HUES64 (cell line): ENCODE measurements at regions not wholly inside any gene's neighbourhood (a gene's known extent, or its start where the extent isn't known, plus 50 kb on each side); places are given as distances from the start of the nearest gene placed in this dataset.

Experiments
- H3K27ac ChIP-seq: 2 replicates; pipeline ENCODE4 v1.7.0; 2013; ENCODE audit warnings: low read depth, low read length, inconsistent platforms
- H3K27me3 ChIP-seq: 2 replicates; pipeline ENCODE4 v1.6.1; 2013; ENCODE audit warnings: mild to moderate bottlenecking, low read length; ENCODE audit not compliant: insufficient read depth
- H3K36me3 ChIP-seq: 2 replicates; pipeline ENCODE4 v1.6.1; 2013; ENCODE audit warnings: mild to moderate bottlenecking, low read length; ENCODE audit not compliant: insufficient read depth
- H3K4me1 ChIP-seq: 2 replicates; pipeline ENCODE4 v1.6.1; 2013; ENCODE audit warnings: mild to moderate bottlenecking, low read length, moderate library complexity; ENCODE audit not compliant: insufficient read depth
- H3K4me3 ChIP-seq: 2 replicates; pipeline ENCODE4 v1.5.1; 2013; ENCODE audit warnings: mild to moderate bottlenecking, low read length, moderate library complexity
- H3K9ac ChIP-seq: 2 replicates; pipeline ENCODE4 v1.6.1; 2013; ENCODE audit warnings: mild to moderate bottlenecking, low read depth, low read length
- H3K9me3 ChIP-seq: 2 replicates; pipeline ENCODE4 v1.6.1; 2013; ENCODE audit warnings: low read depth, low read length; ENCODE audit not compliant: insufficient read depth
- WGBS: fragments of 150-250, 120-280 bp; methylation state at CpG from one replicate; pipeline ENCODE4 v1.1.7; 2013; ENCODE audit warnings: missing lambda C conversion rate; 5-methylcytosine and 5-hydroxymethylcytosine counted together

DNA sequence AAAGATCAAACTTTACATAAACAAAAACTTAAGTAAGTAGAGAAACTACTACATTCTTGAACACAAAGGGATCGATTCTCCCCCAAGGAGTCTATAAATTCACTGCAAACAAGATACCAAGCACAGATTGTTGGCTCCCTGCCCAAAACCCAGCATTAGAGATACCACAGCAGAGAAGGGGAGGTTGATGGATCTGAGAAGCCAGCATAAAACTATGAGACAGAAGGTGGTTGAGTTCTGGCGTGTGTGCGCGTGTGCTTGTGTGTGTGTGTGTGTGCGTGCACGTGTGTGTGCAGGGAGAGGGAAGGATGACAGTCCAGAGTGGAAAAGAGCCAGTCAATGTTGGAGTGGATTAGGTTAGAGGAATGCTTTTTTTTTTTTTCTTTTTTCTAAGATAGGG is 143.2 kb upstream of the PRR20G start:
- Histone ChIP-seq H3K9me3 (no peaks in the 10 kb centered on the region), H3K27me3 (no peaks in the 10 kb centered on the region), H3K27ac (no peak overlapping the region), H3K9ac (no peak overlapping the region), H3K36me3 (no peaks in the 10 kb centered on the region), H3K4me1 (peaks cover 5% of the 10 kb centered on the region; the same call in 1 of the 2 replicates), H3K4me3 (no peak overlapping the region)
- WGBS: 88% methylated on average over 6 of the region's 6 CpGs

DNA sequence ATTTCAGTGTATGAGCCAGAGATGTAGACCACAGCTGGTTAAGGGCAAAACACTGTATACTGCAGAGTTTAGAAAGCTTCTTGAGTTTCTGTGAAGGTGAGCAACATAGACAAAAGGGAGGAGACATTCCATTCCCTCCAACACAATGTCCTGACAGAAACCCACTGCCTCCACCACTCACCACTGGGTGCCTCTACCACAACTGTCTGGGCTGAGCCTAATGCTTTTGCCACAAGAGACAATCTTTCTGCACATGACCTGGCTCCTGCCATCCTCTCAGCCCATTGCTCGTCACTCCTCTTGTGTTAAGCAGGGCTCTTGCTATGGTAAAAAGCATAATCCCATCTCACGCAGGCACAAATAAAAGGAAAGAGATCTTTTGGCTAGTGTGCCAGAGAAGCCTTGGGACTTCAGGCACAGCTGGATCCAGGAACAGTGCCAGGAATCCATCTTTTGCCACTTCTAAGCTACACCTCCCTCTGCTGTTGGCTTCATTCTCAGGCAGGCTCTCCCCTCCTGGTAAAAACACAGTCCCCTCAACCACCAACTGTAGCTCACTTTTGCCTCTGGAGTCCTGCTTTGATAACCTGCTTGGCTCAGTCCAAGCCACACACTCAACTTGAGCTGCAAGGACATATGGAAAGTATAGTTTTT is 140.6 kb upstream of the PRR20G start:
- H3K9ac ChIP-seq: no peak overlapping the region
- no peak overlapping the region for H3K4me3 ChIP-seq
- H3K9me3 ChIP-seq: no peaks in the 10 kb centered on the region
- peaks cover 16% of the 10 kb centered on the region; the same call in 1 of the 2 replicates for H3K4me1 ChIP-seq
- 91% methylated on average over 2 of the region's 2 CpGs for WGBS
- no peaks in the 10 kb centered on the region for H3K36me3 ChIP-seq
- 0 out of 2 replicates have a peak, but pooled peaks cover 2% of the 10 kb centered on the region for H3K27me3 ChIP-seq
- H3K27ac ChIP-seq: no peak overlapping the region

DNA sequence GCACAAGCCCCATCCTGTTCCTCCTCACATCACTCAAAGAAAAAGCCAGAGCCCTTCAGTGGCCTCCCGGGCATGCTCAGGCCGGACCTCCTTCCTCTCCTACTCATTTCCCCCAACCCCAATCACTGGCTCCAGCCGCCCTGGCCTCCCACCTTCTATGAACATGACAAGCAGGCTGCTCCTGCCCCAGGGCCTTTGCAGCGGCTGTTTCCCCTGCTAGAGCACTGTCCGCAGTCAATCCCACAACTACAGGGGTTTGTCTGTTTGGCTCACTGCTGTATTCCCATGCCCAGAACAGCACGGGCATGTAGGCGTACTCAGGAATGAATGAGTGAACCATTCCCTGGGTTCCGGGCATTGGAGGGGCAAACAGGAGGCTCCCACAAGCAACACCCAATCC is 139.8 kb upstream of the PRR20G start:
- H3K4me3 ChIP-seq: no peak overlapping the region
- H3K27ac ChIP-seq: no peak overlapping the region
- H3K9me3 ChIP-seq: no peaks in the 10 kb centered on the region
- H3K36me3 ChIP-seq: no peaks in the 10 kb centered on the region
- 0 out of 2 replicates have a peak, but pooled peaks cover 2% of the 10 kb centered on the region for H3K27me3 ChIP-seq
- peaks cover 19% of the 10 kb centered on the region; the same call in 1 of the 2 replicates for H3K4me1 ChIP-seq
- WGBS: 89% methylated on average over 8 of the region's 8 CpGs
- no peak overlapping the region for H3K9ac ChIP-seq

DNA sequence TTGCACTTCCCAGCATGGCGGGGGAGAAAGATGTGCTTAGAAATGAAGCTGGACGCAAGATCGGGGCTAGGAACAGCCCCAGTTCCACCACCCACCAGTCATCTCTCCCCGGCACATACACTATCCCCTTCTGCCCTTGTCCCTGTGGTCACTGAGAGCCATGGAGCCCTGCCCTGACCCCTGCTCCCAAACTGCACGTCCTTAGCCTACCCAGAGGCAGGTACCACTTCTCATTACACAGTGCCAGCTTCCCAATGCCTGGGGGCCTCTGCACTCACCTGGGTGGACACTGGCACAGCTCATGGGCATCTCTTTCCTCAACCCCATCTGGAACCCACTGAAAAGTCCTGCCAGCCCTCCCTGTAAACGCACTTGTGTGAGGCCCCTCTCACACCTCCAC is 139.3 kb upstream of the PRR20G start:
- WGBS: 90% methylated on average over 6 of the region's 6 CpGs
- no peak overlapping the region for H3K9ac ChIP-seq
- no peaks in the 10 kb centered on the region for H3K9me3 ChIP-seq
- no peak overlapping the region for H3K4me3 ChIP-seq
- H3K36me3 ChIP-seq: no peaks in the 10 kb centered on the region
- no peak overlapping the region for H3K27ac ChIP-seq
- 0 out of 2 replicates have a peak, but pooled peaks cover 2% of the 10 kb centered on the region for H3K27me3 ChIP-seq
- peaks cover 19% of the 10 kb centered on the region; the same call in 1 of the 2 replicates for H3K4me1 ChIP-seq

DNA sequence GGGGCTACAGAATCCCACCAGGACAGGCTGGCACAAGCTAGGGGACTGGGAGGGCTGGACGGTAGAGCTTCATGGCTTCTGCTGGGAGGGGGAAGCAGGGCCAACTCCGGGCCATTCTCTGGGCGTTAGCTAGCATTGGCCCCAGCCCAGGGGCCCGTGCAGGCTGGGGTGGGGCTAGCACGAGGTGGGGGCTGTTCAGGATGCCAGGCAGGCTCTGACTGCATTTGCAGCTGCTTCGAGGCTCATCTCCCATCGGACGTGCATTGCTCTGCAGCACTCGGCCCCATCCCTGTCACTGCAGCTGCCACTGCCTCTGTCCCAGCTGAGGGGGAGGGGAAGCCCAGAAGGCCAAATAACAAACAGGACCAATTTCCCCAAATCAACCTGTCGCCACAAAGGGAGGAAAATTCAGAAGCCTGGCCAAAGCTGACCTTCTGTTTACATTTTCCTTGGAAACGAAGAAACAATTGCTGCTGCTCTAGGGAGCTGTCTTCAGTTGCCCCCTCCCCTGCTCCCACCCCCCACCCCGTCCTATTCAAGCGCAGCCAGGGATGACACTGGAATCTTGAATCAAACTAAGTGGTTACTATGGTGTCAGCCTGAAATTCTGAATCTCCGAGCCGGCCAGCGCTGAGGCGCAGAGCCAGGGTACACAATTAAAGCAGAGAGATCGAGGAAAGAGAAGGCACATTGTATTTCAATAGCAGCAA is 138.8 kb upstream of the PRR20G start:
- no peaks in the 10 kb centered on the region for H3K36me3 ChIP-seq
- no peak overlapping the region for H3K9ac ChIP-seq
- H3K4me3 ChIP-seq: no peak overlapping the region
- no peak overlapping the region for H3K27ac ChIP-seq
- H3K4me1 ChIP-seq: peaks cover 19% of the 10 kb centered on the region; the same call in 1 of the 2 replicates
- 0 out of 2 replicates have a peak, but pooled peaks cover 2% of the 10 kb centered on the region for H3K27me3 ChIP-seq
- no peaks in the 10 kb centered on the region for H3K9me3 ChIP-seq
- 59% methylated on average over 18 of the region's 18 CpGs for WGBS

DNA sequence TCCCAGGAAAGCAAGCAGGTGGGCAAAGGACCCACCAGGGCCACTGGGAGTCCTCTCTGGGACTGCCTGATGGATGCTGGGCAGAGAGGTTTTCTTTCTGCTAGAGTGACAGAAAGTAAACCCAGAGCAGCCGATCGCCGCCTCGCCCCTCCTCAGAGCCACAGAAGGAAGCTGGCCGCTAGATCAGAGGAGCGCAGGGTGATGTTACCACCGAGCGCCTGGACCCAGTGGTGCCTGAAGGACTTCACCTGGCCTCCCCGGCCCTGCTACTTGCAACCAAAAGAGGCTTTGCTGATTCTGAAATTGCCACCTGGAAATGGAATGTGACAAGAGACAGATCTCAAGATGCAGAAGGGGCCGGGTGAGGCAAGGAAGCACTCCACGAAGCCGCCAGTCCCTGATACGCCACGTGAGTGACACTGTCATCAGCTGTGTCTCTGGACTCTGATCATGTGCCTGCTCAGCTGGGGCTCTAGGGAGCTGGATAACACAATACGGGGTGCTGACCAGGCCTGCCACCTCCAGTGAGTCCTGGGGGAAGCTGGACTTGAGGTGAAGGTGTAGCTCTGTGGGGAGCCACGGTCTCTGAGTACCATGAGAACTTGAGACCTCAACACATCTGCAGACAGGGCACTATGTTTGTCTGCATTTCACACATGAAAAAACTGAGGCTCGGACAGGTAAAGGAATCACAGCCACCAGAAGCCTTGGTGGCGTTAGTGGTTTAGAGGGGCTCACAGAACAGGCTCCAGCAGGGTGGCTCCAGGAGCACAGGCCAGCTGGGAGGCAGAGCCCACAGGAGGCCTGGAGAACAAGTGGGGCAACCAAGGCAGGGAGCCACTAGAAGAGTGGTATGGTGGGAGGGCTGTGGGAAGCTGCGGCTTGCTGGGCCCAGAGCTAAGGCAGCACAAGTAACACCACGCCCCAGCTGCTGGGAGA is 137.9 kb upstream of the PRR20G start:
- peaks cover 19% of the 10 kb centered on the region; the same call in 1 of the 2 replicates for H3K4me1 ChIP-seq
- H3K27ac ChIP-seq: no peak overlapping the region
- H3K9ac ChIP-seq: no peak overlapping the region
- 87% methylated on average over 20 of the region's 20 CpGs for WGBS
- 0 out of 2 replicates have a peak, but pooled peaks cover 2% of the 10 kb centered on the region for H3K27me3 ChIP-seq
- H3K4me3 ChIP-seq: no peak overlapping the region
- H3K9me3 ChIP-seq: no peaks in the 10 kb centered on the region
- no peaks in the 10 kb centered on the region for H3K36me3 ChIP-seq

DNA sequence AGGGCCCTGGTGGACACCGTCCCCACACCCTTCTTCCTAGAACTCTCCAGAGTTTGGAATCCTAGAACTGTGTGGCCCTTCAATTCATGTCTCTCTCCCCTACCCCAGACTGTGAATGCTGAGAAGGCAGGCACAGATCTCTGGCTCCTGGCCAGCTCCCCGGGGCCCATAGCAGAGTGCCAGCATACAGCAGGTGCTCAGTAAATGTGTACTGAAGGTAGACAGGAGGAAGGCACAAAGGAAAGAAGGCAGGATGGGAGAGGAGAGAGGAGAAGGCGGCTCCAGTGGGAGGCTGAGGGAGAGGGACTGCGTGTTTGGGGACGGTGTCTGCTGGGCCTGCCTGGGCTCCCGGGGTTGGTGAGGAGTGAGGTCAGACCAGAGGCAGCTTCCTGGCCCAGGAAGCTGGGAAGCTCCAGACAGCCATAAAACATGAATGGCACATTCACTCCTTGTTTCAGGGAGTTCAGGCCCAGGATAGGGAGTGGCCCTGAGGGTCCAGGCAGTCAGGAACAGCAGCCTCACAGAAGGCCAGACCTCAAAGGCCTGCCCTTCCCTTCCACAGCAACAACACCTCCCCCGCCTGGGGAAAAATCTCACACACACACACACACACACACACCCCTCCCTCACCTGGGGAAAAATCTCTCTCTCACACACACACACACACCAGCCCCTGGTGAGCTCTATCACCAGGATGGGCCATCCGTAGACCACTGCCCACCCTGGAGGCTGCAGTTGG is 137.1 kb upstream of the PRR20G start:
- Histone ChIP-seq H3K27me3 (0 out of 2 replicates have a peak, but pooled peaks cover 2% of the 10 kb centered on the region), H3K4me1 (peaks cover 27% of the 10 kb centered on the region; the same call in 1 of the 2 replicates), H3K9me3 (no peaks in the 10 kb centered on the region), H3K27ac (no peak overlapping the region), H3K36me3 (no peaks in the 10 kb centered on the region), H3K9ac (no peak overlapping the region), H3K4me3 (no peak overlapping the region)
- WGBS: 65% methylated on average over 8 of the region's 8 CpGs

DNA sequence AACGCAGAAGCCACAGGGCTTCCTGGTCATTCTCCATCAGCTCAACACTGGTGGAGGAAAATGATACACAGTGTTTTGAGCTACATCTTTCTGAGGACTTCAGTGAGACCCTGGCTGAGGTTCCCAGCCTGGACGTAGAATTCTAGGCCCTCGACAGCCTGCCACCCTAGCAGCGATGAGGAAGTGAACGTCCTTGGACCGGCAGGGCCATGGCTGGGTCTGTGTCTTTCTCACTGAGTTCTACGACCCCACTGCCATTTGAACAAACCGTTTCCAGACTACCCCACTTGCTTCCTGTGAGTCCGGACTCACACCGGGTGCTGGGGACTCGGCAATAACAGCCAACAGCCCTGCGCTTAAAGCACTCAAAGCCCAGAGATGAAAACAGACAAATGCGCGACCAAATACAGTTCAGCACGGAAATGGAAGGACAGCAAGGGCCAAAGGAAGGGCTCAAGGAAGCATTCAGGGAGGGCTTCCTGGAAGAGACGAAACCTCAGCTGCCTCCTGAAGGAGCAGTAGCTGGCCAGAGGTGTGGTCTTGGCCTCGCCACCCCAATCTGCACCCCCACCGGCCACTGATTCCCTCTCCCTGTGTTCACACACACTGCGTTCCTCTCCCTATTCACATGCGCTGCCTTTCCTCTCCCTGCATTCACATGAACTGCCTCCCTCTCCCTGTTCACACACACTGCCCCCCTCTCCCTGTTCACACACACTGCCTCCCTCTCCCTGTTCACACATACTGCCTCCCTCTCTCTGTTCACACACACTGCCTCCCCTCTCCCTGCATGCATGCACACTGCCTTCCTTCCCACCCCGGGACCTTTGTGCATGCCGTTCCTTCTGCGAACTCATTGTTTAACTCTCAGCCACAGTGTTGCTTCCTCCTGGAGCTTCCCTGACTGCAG is 136.3 kb upstream of the PRR20G start:
- Histone ChIP-seq H3K4me3 (no peak overlapping the region), H3K27ac (no peak overlapping the region), H3K9me3 (no peaks in the 10 kb centered on the region), H3K4me1 (peaks cover 27% of the 10 kb centered on the region; the same call in 1 of the 2 replicates), H3K9ac (no peak overlapping the region), H3K36me3 (no peaks in the 10 kb centered on the region), H3K27me3 (0 out of 2 replicates have a peak, but pooled peaks cover 2% of the 10 kb centered on the region)
- WGBS: 73% methylated on average over 23 of the region's 23 CpGs

DNA sequence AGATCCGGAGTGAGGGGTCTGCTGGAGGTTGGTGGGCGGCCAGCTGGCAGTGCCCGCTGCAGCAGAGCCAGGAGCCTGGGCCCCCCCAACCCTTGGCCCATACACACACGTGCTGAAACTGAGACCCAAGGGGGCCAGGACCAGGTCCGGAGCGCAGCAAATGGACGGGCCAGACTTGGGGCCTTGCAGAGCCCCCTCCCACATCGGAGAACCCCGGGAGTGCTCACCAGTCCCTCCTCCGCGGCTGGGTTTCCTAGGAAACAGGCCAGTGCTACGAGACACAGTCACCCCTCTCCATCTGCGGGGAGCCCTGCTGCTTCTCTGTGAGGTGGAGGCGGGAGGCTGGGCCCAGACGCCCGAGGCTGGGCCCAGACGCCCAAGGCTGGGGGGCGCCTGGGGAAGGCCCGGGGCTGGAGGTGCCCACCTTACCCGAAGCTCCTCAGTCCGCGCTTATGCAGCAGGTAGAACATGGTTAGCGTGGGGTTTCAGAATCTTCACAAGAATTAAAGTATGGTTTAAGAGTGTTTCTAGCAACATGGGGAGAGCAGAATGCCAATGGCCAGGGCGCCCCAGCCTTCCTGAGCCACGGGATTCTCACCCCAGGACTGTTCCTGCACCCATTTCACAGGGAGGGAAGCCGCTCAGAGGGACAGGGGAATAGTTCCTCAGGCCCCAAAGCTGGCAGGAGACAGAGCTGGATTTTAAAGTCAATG is 135.0 kb upstream of the PRR20G start:
- Histone ChIP-seq H3K27me3 (0 out of 2 replicates have a peak, but pooled peaks cover 2% of the 10 kb centered on the region), H3K9ac (no peak overlapping the region), H3K4me3 (no peak overlapping the region), H3K27ac (no peak overlapping the region), H3K9me3 (no peaks in the 10 kb centered on the region), H3K36me3 (no peaks in the 10 kb centered on the region), H3K4me1 (peaks cover 27% of the 10 kb centered on the region; the same call in 1 of the 2 replicates)
- 84% methylated on average over 26 of the region's 26 CpGs for WGBS
